A673 (cell line): ENCODE measurements at regions not wholly inside any gene's neighbourhood (a gene's known extent, or its start where the extent isn't known, plus 50 kb on each side); places are given as distances from the start of the nearest gene placed in this dataset.

Experiments used
- BruUV-seq: library from RNA; stranded (reverse); fragments of 400-500 nt; replicated peaks from 2 replicates; lab custom pipeline; 2021; lab: Mats Ljungman, UMichigan
- CTCF ChIA-PET: fragments of 300-600 bp; sonication (Branson Sonifier 250); formaldehyde crosslinking; loops from one replicate; lab custom pipeline; 2022; ENCODE audit warnings: antibody characterized with exemption; lab: Charles Lee
- POLR2A ChIA-PET: fragments of 300-600 bp; sonication (Branson Sonifier 250); formaldehyde crosslinking; loops from one replicate; lab custom pipeline; 2022; ENCODE audit warnings: antibody characterized with exemption; ENCODE audit not compliant: low non-redundant PET; lab: Charles Lee
- DNase-seq: peaks from one replicate; pipeline ENCODE4 v3.0.0-alpha.2; 2015; ENCODE audit warnings: low spot score
- H3K27ac ChIP-seq: fragments of 200-600 bp; sonication (generic); 2 replicates; pipeline ENCODE4 v1.5.1; 2016; ENCODE audit warnings: mixed run types, low read depth, mild to moderate bottlenecking, mixed read lengths, antibody characterized with exemption, low read length; ENCODE audit not compliant: poor library complexity, severe bottlenecking
- H3K27me3 ChIP-seq: fragments of 200-600 bp; sonication (generic); replicated peaks from 2 replicates; pipeline ENCODE4 v1.6.1; 2017; ENCODE audit warnings: mixed run types, low read depth, mild to moderate bottlenecking, mixed read lengths, antibody characterized with exemption, low read length; ENCODE audit not compliant: insufficient read depth, poor library complexity
- H3K36me3 ChIP-seq: fragments of 200-600 bp; sonication (generic); 2 replicates; pipeline ENCODE4 v1.6.1; 2016; ENCODE audit warnings: mixed run types, mild to moderate bottlenecking, mixed read lengths, antibody characterized with exemption, low read length; ENCODE audit not compliant: insufficient read depth, poor library complexity, severe bottlenecking
- H3K4me1 ChIP-seq: fragments of 200-600 bp; sonication (generic); 2 replicates; pipeline ENCODE4 v1.6.1; 2017; ENCODE audit warnings: mixed run types, mild to moderate bottlenecking, mixed read lengths, antibody characterized with exemption, low read length; ENCODE audit not compliant: insufficient read depth, poor library complexity, severe bottlenecking
- H3K4me3 ChIP-seq: fragments of 200-600 bp; sonication (generic); 2 replicates; pipeline ENCODE4 v1.5.1; 2016; ENCODE audit warnings: low read depth, mixed run types, mild to moderate bottlenecking, mixed read lengths, low read length; ENCODE audit not compliant: poor library complexity, severe bottlenecking
- H3K9me3 ChIP-seq: fragments of 200-600 bp; sonication (generic); 2 replicates; pipeline ENCODE4 v1.6.1; 2016; ENCODE audit warnings: mixed run types, low read depth, mild to moderate bottlenecking, mixed read lengths, antibody characterized with exemption, low read length; ENCODE audit not compliant: poor library complexity, severe bottlenecking
- CTCF ChIP-seq: fragments of 300-800, 200-600 bp; sonication (generic); conservative IDR thresholded peaks from 2 replicates; pipeline ENCODE4 v1.5.1; 2017; ENCODE audit warnings: low read depth, mild to moderate bottlenecking, antibody characterized with exemption, low read length, moderate library complexity, mixed read lengths
- EZH2 ChIP-seq: fragments of 200-600 bp; sonication (generic); IDR thresholded peaks from 2 replicates; pipeline ENCODE4 v1.6.1; 2017; ENCODE audit warnings: borderline replicate concordance, low read depth, mild to moderate bottlenecking, mixed read lengths, antibody characterized with exemption, low read length; ENCODE audit not compliant: poor library complexity, severe bottlenecking
- intact Hi-C: fragments of 100-400 bp; cut with micrococcal nuclease; formaldehyde crosslinking; loops from one replicate; pipeline ENCODE4 v1.10.0; 2022; ENCODE audit not compliant: unreplicated experiment

DNA sequence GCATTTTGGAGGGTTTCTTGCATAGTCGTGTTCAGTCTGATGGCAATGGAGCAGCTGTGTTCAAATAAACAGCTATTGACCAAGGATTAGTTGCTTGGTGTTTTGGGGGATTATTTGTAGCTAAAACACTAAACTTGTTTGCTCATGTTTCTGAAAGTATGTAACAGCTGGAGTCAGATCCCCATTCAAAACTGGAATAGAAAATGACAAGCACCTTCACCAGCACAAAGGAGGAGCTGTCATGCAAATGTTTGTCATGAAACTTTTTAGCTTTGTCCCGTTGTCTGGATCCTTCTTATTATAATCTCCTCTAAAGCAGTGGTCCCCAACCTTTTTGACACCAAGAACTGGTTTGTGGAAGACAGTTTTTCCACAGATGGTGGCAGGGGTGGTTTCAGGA, 96.9 kb upstream of the ZNF236 start:
- Histone ChIP-seq H3K4me3 (no peak overlapping the region), H3K9me3 (peaks cover 13% of the 10 kb centered on the region), H3K27ac (no peak overlapping the region), H3K27me3 (no peaks in the 10 kb centered on the region), H3K4me1 (no peaks in the 10 kb centered on the region), H3K36me3 (no peaks in the 10 kb centered on the region)
- BruUV-seq: no TSS peak
- POLR2A ChIA-PET: interaction anchor here (0.7 kb wide), 1 partner anchor 456 kb away, joined by 3 read pairs; no protein-coding TSS in a partner anchor
- CTCF ChIA-PET: no interaction called here
- DNase-seq: no peak
- intact Hi-C loops: no loop called here
- TF ChIP-seq EZH2 (no peak), CTCF (no peak)

- no peak for DNase-seq
- ChIA-PET POLR2A (no interaction called here), CTCF (no interaction called here)
- Histone ChIP-seq H3K4me1 (no peaks in the 10 kb centered on the region), H3K9me3 (no peaks in the 10 kb centered on the region), H3K36me3 (no peaks in the 10 kb centered on the region), H3K27ac (no peak overlapping the region), H3K27me3 (no peaks in the 10 kb centered on the region), H3K4me3 (no peak overlapping the region)
- intact Hi-C loops: no loop called here
- no peak for TF ChIP-seq CTCF
- TF ChIP-seq EZH2: no peak
- BruUV-seq: no TSS peak
Observed at GRCh38 chr18:76722224-76723061, 99.9 kb upstream of the ZNF236 start.

DNA sequence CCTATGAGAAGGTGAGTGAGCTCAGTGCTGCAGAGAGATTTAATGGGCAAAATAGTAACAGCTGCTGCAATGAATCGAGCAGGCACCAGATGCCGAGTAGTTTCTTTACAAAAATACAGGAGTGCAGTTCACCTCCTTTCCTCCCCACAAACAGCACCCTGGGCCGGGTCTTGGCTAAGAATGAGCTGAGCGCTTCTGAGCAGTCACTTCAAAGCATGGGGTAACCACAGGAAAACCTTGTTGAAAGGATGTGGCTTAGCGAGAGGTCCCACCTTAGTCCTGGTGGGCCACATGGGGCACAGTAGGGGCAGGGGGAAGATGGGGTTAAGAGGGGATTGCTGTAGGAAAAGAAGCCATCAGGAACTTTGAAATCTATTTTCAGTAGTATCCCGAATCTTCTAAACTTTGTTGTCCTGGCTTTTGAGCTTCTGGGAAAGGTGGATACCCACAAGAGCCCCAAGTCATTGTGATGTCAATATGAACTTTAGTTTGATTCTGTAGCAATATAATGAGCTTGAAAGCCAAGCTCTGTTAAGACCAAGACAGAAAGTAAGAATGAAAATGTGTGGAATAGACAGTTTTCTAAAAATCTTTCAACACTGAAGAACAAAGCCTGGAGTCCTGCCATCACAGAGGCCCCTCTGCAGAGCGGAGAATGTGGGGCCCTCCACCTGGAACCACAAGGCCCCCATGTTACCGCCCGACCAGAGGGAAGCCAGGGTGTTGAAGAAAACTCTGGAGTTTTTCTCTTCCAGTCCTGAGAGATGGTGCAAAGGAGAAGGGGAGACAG, 101.0 kb upstream of the ZNF236 start:
- no peak for DNase-seq
- no peaks in the 10 kb centered on the region for H3K36me3 ChIP-seq
- intact Hi-C loops: no loop called here
- no peaks in the 10 kb centered on the region for H3K4me1 ChIP-seq
- TF ChIP-seq CTCF: no peak
- TF ChIP-seq EZH2: no peak
- ChIA-PET CTCF (no interaction called here), POLR2A (no interaction called here)
- H3K4me3 ChIP-seq: no peak overlapping the region
- BruUV-seq: no TSS peak
- H3K27ac ChIP-seq: no peak overlapping the region
- H3K9me3 ChIP-seq: no peaks in the 10 kb centered on the region
- no peaks in the 10 kb centered on the region for H3K27me3 ChIP-seq
